Caco-2 (cell line): ENCODE measurements at regions not wholly inside any gene's neighbourhood (a gene's known extent, or its start where the extent isn't known, plus 50 kb on each side); places are given as distances from the start of the nearest gene placed in this dataset.
A peak's percentile ranks its signal among the peaks of the same experiment; 100 is the strongest.

ENCODE experiments used
- BruUV-seq: library from RNA; stranded (reverse); fragments of 400-500 nt; replicated peaks from 2 replicates; lab custom pipeline; 2021; lab: Mats Ljungman, UMichigan
- CTCF ChIA-PET: fragments of 300-600 bp; sonication (Branson Sonifier 250); formaldehyde crosslinking; loops from one replicate; lab custom pipeline; 2022; ENCODE audit warnings: antibody characterized with exemption; lab: Charles Lee
- POLR2A ChIA-PET: fragments of 300-600 bp; sonication (Branson Sonifier 250); formaldehyde crosslinking; loops from one replicate; lab custom pipeline; 2022; ENCODE audit warnings: antibody characterized with exemption; lab: Charles Lee
- DNase-seq, 2 experiments: peaks; one replicate each; pipeline versions ENCODE4 v3.0.0 to v3.0.0-alpha.2; 2020 to 2022
- H3K27me3 ChIP-seq: replicated peaks from 2 replicates; pipeline ENCODE4 v1.6.0; 2011; ENCODE audit warnings: low read length; ENCODE audit not compliant: control insufficient read depth, insufficient read depth
- H3K36me3 ChIP-seq: 2 replicates; pipeline ENCODE4 v1.5.1; 2011; ENCODE audit warnings: low read length; ENCODE audit not compliant: control insufficient read depth, insufficient read depth
- H3K4me1 ChIP-seq: fragments of 250-450 bp; sonication (Bioruptor Pico); 2 replicates; pipeline ENCODE4 v1.5.1; 2020; ENCODE audit warnings: mild to moderate bottlenecking
- H3K4me3 ChIP-seq: 2 replicates; pipeline ENCODE4 v1.5.1; 2011; ENCODE audit warnings: low read depth, mild to moderate bottlenecking, control low read depth, low read length
- H3K9me3 ChIP-seq: fragments of 250-450 bp; sonication (Bioruptor Pico); 2 replicates; pipeline ENCODE4 v1.5.1; 2020; ENCODE audit warnings: mild to moderate bottlenecking, moderate library complexity
- H3K27ac Mint-ChIP-seq: one replicate; pipeline ENCODE4 v1.8.0; 2022; ENCODE audit warnings: mixed read lengths; ENCODE audit not compliant: unreplicated experiment
- H3K27me3 Mint-ChIP-seq: one replicate; pipeline ENCODE4 v1.8.0; 2022; ENCODE audit warnings: mixed read lengths; ENCODE audit not compliant: insufficient read depth, unreplicated experiment
- H3K36me3 Mint-ChIP-seq: one replicate; pipeline ENCODE4 v1.8.0; 2022; ENCODE audit warnings: mild to moderate bottlenecking, mixed read lengths; ENCODE audit not compliant: insufficient read depth, unreplicated experiment
- H3K4me1 Mint-ChIP-seq: one replicate; pipeline ENCODE4 v1.8.0; 2022; ENCODE audit warnings: low read depth, mixed read lengths; ENCODE audit not compliant: unreplicated experiment
- H3K4me3 Mint-ChIP-seq: one replicate; pipeline ENCODE4 v1.8.0; 2022; ENCODE audit warnings: mild to moderate bottlenecking, moderate library complexity, mixed read lengths; ENCODE audit not compliant: unreplicated experiment
- H3K9me3 Mint-ChIP-seq: one replicate; pipeline ENCODE4 v1.8.0; 2022; ENCODE audit warnings: mixed read lengths; ENCODE audit not compliant: unreplicated experiment
- intact Hi-C: fragments of 100-400 bp; cut with micrococcal nuclease; formaldehyde crosslinking; loops from one replicate; pipeline ENCODE4 v1.10.0; 2022; ENCODE audit not compliant: unreplicated experiment
- TF ChIP-seq, protein P1 (sequence below), 2 experiments: fragments of 200-600 bp in 1 of 2; IDR thresholded peaks; 1 replicate in 1 of 2; 2 replicates in 1 of 2; pipeline versions ENCODE4 v1.5.1 to v1.8.0; 2011 to 2022; ENCODE audit warnings: antibody characterized with exemption in 1 of 2, control low read depth in 1 of 2, inconsistent platforms in 1 of 2, low read depth in 1 of 2, low read length in 1 of 2, mild to moderate bottlenecking in 1 of 2, moderate library complexity in 1 of 2; ENCODE audit not compliant: insufficient read depth in 1 of 2, severe bottlenecking in 1 of 2, unreplicated experiment in 1 of 2

DNA sequence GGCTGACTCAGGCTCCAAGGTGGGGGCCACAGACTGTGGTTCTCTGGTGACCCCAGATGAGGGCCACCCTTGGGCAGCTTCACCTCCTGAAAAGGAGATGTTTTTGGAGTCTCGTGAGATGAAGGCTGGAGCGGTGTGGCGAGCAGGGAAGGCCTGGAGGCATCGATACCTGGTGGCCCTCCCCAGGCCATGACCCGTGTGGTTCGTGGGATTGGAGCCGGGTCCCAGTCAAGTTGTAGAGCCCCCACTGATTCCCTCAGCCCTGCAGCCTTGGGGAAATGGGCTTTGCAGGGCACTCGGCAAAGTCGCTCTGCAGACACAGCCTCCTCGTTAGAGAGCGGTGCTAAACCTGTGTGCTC is 1083.4 kb downstream of the BRD1 start:
- Histone ChIP-seq H3K36me3 (no peaks in the 10 kb centered on the region), H3K27me3 (no peaks in the 10 kb centered on the region), H3K9me3 (no peaks in the 10 kb centered on the region), H3K4me1 (no peaks in the 10 kb centered on the region), H3K4me3 (no peak overlapping the region)
- Mint-ChIP-seq H3K9me3 (no peaks in the 10 kb centered on the region), H3K27me3 (peaks cover 2% of the 10 kb centered on the region), H3K4me1 (no peaks in the 10 kb centered on the region), H3K4me3 (no peak overlapping the region), H3K27ac (no peak overlapping the region), H3K36me3 (no peaks in the 10 kb centered on the region)
- BruUV-seq, result no TSS peak
- POLR2A ChIA-PET, result no interaction called here
- no peak for DNase-seq
- intact Hi-C loops, result no loop called here
- CTCF ChIA-PET, result no interaction called here
- TF ChIP-seq, protein P1, sequence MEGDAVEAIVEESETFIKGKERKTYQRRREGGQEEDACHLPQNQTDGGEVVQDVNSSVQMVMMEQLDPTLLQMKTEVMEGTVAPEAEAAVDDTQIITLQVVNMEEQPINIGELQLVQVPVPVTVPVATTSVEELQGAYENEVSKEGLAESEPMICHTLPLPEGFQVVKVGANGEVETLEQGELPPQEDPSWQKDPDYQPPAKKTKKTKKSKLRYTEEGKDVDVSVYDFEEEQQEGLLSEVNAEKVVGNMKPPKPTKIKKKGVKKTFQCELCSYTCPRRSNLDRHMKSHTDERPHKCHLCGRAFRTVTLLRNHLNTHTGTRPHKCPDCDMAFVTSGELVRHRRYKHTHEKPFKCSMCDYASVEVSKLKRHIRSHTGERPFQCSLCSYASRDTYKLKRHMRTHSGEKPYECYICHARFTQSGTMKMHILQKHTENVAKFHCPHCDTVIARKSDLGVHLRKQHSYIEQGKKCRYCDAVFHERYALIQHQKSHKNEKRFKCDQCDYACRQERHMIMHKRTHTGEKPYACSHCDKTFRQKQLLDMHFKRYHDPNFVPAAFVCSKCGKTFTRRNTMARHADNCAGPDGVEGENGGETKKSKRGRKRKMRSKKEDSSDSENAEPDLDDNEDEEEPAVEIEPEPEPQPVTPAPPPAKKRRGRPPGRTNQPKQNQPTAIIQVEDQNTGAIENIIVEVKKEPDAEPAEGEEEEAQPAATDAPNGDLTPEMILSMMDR (IDR thresholded peaks at IDR 0.05; ENCODE audit: insufficient read depth in 1 of 2, low read depth in 1 of 2, low read length in 1 of 2, severe bottlenecking in 1 of 2, unreplicated experiment in 1 of 2), result no peak

DNA sequence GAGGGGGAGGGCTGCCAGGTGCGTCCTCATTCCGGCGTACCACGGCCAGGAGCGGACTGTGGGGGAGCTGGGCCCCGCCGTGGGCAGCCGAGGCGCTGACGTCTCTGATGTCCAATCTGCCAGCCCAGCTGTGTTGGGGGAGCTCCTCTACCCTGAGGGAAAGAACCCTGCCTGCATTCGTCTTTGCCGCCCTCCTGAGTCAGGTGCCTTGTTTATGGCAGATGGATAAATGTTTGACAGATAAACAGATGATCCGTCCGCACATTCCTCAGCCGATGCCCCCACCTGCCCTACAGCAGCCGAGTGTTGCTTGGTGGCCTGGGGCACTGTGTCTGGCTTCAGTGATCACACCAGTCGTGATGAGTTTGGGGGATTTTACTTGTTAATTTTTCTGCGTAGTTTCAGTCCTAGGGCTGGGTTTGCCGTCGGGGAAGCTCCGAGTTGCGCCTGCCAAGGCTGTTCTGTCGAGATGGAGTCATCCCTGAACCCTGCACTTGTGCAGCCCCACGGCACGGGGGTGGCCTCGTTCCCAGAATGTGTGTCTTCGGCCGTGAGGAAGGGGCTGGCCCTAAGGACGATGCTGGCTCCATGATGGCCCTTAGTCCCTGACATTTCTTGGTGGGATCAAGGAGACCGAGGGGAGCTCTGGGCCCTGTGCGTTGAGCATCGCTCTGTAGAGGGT is 1083.9 kb downstream of the BRD1 start:
- TF ChIP-seq, protein P1 (IDR thresholded peaks at IDR 0.05; ENCODE audit: insufficient read depth in 1 of 2, low read depth in 1 of 2, low read length in 1 of 2, severe bottlenecking in 1 of 2, unreplicated experiment in 1 of 2), result no peak
- no peak overlapping the region for H3K27ac Mint-ChIP-seq
- H3K36me3 Mint-ChIP-seq, result no peaks in the 10 kb centered on the region
- H3K4me1 ChIP-seq, result no peaks in the 10 kb centered on the region
- POLR2A ChIA-PET, result no interaction called here
- H3K27me3 Mint-ChIP-seq, result peaks cover 2% of the 10 kb centered on the region
- no TSS peak for BruUV-seq
- H3K36me3 ChIP-seq, result no peaks in the 10 kb centered on the region
- H3K9me3 Mint-ChIP-seq, result no peaks in the 10 kb centered on the region
- no peaks in the 10 kb centered on the region for H3K9me3 ChIP-seq
- H3K4me1 Mint-ChIP-seq, result no peaks in the 10 kb centered on the region
- CTCF ChIA-PET, result no interaction called here
- no peak overlapping the region for H3K4me3 Mint-ChIP-seq
- DNase-seq, result peak in 1 of 2 experiments; percentile 25
- no peak overlapping the region for H3K4me3 ChIP-seq
- no peaks in the 10 kb centered on the region for H3K27me3 ChIP-seq
- intact Hi-C loops, result no loop called here

DNA sequence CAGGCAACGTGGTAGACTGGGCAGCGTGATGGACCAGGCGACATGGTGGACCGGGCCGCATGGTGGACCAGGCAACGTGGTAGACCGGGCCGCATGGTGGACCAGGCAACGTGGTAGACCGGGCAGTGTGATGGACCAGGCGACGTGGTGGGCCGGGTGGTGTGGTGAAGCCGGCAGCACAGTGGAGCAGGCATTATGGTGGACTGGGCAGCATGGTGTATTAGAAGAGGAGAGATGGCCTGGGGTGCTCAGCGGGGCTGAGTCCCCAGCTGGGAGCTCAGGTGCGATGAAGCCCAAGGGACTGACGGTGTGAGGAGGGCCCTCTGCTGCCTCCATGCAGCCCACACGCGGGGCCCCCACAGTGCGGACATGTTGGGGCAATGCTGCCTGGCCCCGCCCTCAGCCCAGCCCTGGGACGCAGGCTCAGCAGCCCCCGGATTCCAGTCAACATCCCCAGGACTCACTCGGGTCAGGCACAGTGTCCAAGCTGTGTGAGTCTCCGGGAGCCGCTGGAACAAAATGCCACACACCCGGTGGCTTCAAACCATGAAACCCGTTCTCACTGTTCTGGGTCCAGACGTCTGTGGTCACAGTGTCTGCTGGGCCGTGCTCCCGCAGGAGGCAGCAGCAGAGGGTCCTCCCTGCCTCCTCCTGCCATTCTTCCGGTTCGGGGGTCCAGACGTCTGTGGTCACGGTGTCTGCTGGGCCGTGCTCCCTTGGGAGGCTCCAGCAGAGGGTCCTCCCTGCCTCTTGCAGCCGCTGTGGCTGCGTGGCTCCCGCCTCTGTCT is 1084.9 kb downstream of the BRD1 start:
- no TSS peak for BruUV-seq
- Histone ChIP-seq H3K9me3 (no peaks in the 10 kb centered on the region), H3K4me1 (no peaks in the 10 kb centered on the region), H3K27me3 (no peaks in the 10 kb centered on the region), H3K36me3 (no peaks in the 10 kb centered on the region), H3K4me3 (no peak overlapping the region)
- ChIA-PET POLR2A (no interaction called here), CTCF (no interaction called here)
- H3K9me3 Mint-ChIP-seq, result no peaks in the 10 kb centered on the region
- no peaks in the 10 kb centered on the region for H3K4me1 Mint-ChIP-seq
- no peak overlapping the region for H3K4me3 Mint-ChIP-seq
- H3K27me3 Mint-ChIP-seq, result peaks cover 2% of the 10 kb centered on the region
- DNase-seq, result peak in 1 of 2 experiments; percentile 11
- no peak overlapping the region for H3K27ac Mint-ChIP-seq
- intact Hi-C loops, result no loop called here
- no peaks in the 10 kb centered on the region for H3K36me3 Mint-ChIP-seq
- TF ChIP-seq, protein P1 (IDR thresholded peaks at IDR 0.05; ENCODE audit: insufficient read depth in 1 of 2, low read depth in 1 of 2, low read length in 1 of 2, severe bottlenecking in 1 of 2, unreplicated experiment in 1 of 2), result no peak
